AG04450 (cell line): ENCODE measurements at regions not wholly inside any gene's neighbourhood (a gene's known extent, or its start where the extent isn't known, plus 50 kb on each side); places are given as distances from the start of the nearest gene placed in this dataset.

Experiments used
- CTCF ChIA-PET: fragments of 300-600, 350-600 bp; formaldehyde crosslinking; extraction: SDS; loops from one replicate; lab custom pipeline; 2022; ENCODE audit warnings: antibody characterized with exemption, inconsistent platforms; lab: Charles Lee
- POLR2A ChIA-PET: fragments of 350-600 bp; formaldehyde crosslinking; extraction: SDS; loops from one replicate; lab custom pipeline; 2021; ENCODE audit warnings: antibody characterized with exemption, inconsistent platforms; lab: Yijun Ruan, JAX
- DNase-seq: peaks from one replicate; pipeline ENCODE4 v3.0.0-alpha.2; 2011; ENCODE audit warnings: low read depth, low spot score
- H3K27ac ChIP-seq: one replicate; pipeline ENCODE4 v1.5.1; 2012; ENCODE audit warnings: low read depth, low read length, control low read depth
- H3K27me3 ChIP-seq: one replicate; pipeline ENCODE4 v1.6.0; 2012; ENCODE audit warnings: low read length; ENCODE audit not compliant: control insufficient read depth, insufficient read depth
- H3K4me3 ChIP-seq: 2 replicates; pipeline ENCODE4 v1.5.1; 2011; ENCODE audit warnings: mild to moderate bottlenecking, low read depth, low read length, control low read depth
- H3K9me3 ChIP-seq: 2 replicates; pipeline ENCODE4 v1.5.1; 2012; ENCODE audit warnings: low read length; ENCODE audit not compliant: control insufficient read depth, insufficient read depth
- TF ChIP-seq, protein P1 (sequence below): IDR thresholded peaks from 2 replicates; pipeline ENCODE4 v1.5.1; 2011; ENCODE audit warnings: low read depth, low read length, control low read depth, inconsistent platforms

DNA sequence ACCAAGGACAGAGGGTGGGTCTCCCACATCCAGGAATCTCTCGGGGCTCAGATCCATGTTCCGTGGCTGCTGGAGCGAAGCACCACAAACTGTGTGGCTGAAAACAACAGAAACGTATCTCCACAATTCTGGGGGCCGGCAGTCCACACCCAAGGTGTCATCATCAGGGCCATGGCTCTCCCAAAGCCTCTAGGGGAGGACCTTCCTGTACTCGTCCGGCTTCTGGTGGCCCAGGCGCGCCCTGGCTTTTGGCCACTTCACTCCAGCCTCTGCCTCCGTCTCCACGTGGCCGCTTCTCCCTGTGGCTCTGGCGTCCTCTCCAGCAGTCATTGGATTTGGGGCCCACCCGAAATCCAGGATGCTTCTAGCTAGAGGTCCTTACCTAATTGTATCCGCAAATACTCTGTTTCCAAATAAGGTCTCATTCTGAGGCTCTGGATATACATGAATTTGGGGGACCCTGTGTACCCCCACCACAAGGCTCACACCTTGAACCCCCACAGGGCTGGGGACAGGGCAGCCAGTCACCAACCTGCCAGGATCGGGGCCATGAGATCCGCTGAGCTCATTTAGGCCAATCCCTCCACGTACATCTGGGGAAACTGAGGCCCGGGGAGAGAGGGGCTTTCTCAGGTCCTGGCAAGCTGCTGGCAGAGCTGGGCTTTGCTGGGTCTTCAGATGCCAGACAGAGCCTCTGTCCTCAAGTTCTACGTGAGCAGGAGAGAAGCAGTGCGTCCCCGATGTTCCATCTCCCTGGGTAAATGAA, 158.2 kb downstream of the OLFM1 start:
- ChIA-PET POLR2A (no interaction called here), CTCF (no interaction called here)
- TF ChIP-seq, protein P1, sequence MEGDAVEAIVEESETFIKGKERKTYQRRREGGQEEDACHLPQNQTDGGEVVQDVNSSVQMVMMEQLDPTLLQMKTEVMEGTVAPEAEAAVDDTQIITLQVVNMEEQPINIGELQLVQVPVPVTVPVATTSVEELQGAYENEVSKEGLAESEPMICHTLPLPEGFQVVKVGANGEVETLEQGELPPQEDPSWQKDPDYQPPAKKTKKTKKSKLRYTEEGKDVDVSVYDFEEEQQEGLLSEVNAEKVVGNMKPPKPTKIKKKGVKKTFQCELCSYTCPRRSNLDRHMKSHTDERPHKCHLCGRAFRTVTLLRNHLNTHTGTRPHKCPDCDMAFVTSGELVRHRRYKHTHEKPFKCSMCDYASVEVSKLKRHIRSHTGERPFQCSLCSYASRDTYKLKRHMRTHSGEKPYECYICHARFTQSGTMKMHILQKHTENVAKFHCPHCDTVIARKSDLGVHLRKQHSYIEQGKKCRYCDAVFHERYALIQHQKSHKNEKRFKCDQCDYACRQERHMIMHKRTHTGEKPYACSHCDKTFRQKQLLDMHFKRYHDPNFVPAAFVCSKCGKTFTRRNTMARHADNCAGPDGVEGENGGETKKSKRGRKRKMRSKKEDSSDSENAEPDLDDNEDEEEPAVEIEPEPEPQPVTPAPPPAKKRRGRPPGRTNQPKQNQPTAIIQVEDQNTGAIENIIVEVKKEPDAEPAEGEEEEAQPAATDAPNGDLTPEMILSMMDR, result no peak

DNA sequence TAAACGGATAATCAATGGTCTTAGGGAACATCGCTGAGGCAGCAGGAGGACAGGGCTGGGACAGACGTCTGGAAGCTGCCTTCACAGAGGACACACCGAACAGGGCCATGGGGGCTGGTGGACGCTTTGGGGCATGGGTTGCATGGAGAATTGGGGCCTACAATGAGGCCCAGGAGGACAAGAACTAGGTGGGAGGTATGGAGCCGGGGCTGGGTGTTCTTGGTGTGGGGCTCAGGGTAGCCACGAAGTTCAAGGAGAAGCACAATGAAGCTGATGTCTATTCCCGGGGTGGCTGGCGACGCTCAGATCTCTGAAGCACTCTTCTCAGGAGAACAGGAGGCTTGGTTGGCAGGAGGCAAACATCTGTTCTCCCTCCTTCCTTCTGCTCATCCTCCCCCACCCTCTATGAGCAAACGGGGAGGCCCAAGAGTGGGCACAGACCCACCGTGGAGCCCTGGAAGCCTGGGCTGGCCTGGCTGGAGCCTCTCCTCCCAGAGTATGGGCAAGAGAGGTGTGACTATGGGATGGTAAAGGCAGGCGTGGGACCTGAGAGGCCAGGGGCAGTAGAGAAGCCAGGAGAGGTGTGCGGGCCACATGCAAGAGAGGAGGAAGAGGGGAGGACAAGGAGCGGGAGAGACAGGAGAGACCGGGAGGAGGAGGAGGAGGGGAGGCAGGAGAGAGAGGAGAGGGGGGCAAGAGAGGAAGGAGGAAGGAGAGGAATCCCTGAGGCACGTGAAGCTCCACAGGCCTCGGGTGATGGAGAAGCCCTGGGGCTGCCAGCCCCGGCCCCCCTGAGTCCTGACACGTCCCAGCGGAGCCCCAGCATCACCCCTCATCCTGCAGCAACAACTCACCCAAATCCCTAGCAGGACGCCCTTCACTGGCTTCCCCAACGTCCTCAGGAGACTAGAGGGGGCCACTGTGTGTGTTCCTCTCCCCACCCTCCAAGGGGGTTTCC, 159.1 kb downstream of the OLFM1 start:
- TF ChIP-seq, protein P1, result no peak
- Histone ChIP-seq H3K9me3 (peaks cover 94% of the 10 kb centered on the region), H3K27me3 (no peaks in the 10 kb centered on the region), H3K27ac (no peak overlapping the region), H3K4me3 (no peak overlapping the region)
- CTCF ChIA-PET, result no interaction called here
- POLR2A ChIA-PET, result interaction anchor here (0.6 kb wide), 1 partner anchor 204 kb away, joined by 3 read pairs; no protein-coding TSS in a partner anchor
- no peak for DNase-seq

More for the DNA sequence above, 158.2 kb downstream of the OLFM1 start:
- DNase-seq, result no peak
- no peaks in the 10 kb centered on the region for H3K27me3 ChIP-seq
- H3K9me3 ChIP-seq, result peaks cover 93% of the 10 kb centered on the region
- H3K27ac ChIP-seq, result no peak overlapping the region
- no peak overlapping the region for H3K4me3 ChIP-seq

DNA sequence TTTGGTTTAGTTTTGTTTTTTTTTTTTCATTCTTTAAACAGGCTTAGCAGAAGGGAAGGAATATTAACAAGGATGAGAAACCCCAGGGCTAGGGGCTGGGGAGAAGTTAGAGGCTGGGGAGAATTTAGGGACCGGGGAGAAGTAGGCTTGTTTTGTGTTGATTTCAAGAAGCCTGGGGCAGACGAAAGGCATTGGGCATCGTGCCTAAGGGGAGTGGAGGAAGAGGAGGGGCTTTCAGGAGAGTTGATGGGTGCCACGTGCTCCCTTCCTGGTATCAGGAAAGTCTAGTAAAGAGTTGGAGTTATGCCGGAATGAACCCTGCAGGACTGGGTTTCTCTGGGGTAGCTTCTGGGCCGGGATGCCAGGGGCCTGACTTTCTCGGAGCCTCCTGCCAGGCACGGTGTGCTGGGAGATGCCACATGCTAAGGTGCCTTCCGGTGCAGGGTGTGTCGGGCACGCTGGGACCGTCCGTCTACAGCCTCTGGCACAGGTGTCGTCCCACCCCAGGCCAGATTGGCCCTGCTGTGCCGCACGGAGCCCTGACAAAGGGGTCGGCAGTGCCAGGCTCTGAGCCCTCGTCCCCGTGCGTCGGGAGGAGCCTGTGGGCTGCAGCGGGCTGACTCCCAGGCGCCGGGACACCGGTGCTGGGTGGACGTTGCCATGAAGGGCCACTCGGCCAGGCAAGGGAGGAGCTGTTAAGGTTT, 159.9 kb downstream of the OLFM1 start:
- ChIA-PET CTCF (no interaction called here), POLR2A (no interaction called here)
- DNase-seq, result no peak
- TF ChIP-seq, protein P1, result no peak
- H3K27ac ChIP-seq, result no peak overlapping the region
- no peaks in the 10 kb centered on the region for H3K27me3 ChIP-seq
- peaks cover 91% of the 10 kb centered on the region for H3K9me3 ChIP-seq
- no peak overlapping the region for H3K4me3 ChIP-seq

DNA sequence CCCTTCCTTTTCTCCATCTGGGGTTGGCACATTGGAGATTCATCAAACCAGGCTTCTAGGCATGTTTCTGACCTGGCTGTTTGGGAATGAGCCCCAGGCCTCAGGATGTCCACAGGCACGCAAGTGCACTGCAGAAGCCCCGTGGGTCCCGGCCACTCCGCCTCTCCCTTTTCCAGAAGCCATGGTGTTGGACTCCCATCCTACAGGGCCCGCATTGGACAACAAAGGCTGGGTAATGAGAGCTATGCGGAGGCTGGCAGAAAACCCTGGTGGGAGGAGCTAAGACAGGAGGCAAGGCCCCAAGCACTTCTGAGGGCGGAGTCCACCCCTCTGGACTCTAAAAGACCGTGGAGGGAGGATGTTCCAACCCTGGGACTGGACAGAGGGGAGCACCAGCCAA, 160.6 kb downstream of the OLFM1 start:
- H3K4me3 ChIP-seq, result no peak overlapping the region
- no peaks in the 10 kb centered on the region for H3K27me3 ChIP-seq
- peaks cover 87% of the 10 kb centered on the region for H3K9me3 ChIP-seq
- TF ChIP-seq, protein P1, result no peak
- no peak for DNase-seq
- POLR2A ChIA-PET, result no interaction called here
- CTCF ChIA-PET, result no interaction called here
- no peak overlapping the region for H3K27ac ChIP-seq
